ENCODE measurements at regions not wholly inside any gene's neighbourhood (a gene's known extent, or its start where the extent isn't known, plus 50 kb on each side); places are given as distances from the start of the nearest gene placed in this dataset.

DNA sequence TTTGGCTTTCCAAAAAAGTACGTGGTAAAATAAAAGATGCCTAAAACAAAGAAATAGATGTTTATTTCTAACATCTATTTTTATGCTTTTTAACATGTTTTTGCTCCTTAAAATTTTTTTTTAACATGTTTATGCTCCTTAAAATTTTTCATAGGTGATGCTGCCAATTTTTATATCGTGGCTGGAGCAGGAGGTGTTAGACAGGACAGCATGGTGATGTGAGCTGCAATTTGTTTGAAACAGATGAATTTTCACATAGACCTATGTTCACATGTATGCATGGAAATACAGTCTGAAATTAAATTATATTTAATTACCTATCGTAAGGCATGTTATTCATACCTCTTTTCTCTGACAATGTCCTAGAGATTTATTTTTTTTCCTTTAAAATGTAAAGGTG is 784.8 kb downstream of the EPHA7 start:
- DNase-seq (ENCODE audit: low spot score), result no peak

DNA sequence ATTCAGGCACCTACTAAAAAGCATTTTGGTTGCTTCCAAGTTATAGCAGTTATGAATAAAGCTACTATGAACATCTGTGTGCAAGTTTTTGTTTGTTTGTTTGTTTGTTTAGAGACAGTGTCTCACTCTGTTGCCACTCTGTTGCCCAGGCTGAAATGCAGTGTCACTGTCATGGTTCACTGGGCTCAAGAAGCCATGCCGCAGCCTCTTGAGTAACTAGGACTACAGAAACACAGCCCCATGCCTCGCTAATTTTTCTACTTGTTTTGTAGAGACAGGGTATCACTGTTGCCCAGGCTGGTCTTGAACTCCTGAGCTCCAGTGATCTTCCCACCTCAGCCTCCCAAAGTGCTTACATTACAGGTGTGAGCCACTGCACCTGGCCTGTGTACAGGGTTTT is 795.9 kb downstream of the EPHA7 start:
- DNase-seq (ENCODE audit: low spot score), result no peak

DNA sequence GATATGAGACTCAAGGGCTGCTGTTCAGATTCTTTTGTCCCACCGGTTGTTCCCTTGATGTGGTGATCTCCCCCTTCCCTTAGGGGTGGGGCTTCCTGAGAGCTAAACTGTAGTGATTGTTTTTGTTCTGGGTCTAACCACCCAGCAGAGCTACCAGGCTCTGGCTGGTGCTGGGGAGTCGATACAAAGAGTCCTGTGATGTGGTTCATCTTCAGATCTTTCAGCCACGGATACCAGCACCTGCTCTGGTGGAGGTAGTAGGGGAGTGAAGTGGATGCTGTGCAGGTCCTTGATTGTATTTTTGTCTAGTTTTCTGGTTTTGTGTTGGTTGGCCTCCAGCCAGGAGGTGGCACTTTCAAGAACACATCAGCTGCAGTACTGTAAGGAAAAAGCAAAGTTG is 801.6 kb downstream of the EPHA7 start:
- no peak for DNase-seq (ENCODE audit: low spot score)

DNA sequence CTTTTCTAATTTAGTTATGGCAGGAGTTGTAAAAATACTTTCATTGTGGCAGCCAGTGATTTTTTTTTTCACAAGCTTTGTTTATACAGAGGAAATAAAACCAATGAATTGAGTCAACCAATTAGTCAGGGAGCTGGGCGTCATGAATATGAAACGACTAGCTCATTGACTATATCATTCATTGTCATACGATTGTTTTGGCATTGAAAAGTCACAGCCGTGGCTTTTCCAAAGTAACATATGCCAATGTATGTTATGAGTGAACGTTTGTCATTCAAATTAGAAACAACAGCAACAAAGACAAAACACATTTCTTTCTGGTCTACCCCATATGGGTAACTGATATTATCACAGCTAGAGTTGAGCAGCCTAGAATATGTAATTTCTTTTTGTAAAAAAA is 810.6 kb downstream of the EPHA7 start:
- no peak for DNase-seq (ENCODE audit: low spot score)

DNA sequence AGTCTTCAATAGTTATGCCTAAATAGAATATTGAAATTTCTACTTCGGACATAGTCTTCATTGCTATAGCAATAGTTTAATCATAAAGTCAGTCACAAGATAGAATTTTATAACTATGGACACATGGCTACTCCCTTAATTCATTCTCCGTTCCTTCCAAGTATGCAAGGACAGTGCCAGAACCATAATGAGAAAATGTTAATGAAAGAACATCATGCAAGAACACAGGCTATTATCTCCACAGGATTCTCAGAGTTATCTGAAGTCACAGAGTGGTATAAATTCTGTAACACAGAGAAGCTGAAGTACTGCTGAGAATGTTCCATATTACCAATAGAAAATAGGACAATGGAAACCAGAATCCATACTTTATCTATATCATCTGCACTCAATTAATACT is 826.2 kb downstream of the EPHA7 start:
- DNase-seq (ENCODE audit: low spot score), result no peak

DNA sequence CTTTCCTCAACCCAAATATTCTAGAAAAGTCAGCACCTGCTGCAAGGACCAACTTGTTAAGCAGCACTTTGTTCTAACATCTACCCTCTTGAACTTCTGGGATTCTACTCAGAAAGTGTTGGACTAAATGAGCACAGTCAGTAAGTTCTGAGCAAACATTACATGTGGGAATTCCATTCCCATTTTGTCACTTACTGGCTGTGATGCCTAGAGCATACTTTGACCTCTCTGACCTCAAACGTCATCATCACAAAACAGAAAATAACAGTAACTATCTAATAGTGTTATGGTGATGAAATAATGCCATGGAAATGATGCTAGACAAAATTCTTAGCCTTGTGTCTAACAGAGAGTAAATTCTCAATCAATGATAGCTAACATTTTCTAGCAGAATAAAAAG is 829.4 kb downstream of the EPHA7 start:
- no peak for DNase-seq (ENCODE audit: low spot score)

DNA sequence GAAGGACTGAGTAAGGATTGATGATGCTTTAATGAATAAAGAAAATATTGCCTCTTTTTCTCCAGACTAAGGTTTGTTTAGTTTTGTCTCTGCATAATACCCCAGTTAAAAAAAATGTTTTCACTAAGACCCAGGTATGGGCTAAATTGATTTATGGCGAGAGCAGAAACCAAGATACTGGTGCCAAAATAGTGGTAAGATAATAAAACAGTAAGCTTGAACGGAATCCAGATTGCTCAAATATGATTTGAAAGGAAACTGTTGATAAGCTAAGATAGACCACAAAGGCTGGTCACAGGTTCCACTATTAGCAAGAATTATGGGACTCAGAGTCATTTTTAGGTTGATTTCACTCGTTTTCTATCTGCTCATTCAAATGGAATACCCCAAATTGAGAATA is 831.2 kb downstream of the EPHA7 start:
- DNase-seq (ENCODE audit: low spot score), result no peak

DNA sequence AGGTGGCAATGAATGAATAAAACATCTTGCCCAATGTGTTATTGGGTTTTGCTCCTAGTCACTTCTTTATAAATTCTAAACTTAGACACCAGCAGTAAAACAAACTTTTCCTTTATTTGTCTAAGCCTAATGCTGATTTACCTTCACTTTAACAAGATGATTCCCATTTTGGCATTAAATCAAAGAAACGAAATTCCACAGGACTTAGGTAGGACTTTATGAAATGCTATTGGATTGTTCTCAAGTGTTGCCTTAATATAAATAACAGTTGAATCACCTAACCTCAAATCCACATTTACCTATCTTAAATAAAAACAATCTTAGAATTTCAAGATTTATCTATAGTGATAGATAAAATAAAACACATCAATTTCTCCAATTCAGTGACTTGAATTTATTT is 831.8 kb downstream of the EPHA7 start:
- no peak for DNase-seq (ENCODE audit: low spot score)

DNA sequence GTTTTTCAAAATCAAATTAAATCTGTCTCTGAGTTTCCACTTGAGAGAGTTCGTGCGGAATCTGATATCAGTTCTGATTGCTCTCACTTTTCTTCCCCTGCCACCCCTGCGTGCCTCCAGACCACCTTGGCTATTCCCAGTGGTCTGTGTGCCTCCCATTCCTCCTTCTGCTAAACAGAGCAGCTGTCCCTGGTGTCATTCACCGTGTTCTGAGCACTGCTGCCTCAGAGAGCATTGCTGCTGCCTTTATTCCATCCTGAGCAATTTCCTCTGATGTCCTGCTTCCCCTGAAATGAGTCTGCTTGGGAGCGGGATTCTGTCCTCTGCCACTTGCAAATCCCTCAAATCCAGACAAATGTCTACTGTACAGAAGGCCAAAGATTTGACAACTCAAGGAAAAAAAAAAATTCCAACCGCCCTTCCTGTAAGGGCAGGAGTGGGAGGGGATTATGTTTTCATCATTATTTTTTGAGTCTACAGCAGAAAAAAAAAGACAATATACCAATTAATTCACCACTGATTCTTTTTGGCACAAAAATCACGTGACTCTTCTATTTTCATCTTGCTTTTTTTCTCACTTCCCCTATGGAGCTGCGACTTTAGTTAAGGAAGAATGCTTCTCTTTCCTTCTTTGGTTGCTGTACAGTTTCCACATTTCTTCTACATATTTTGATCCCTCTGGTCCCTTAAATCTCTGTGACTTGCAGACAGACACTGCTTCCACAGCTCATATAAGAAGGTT is 833.0 kb downstream of the EPHA7 start:
- DNase-seq (ENCODE audit: low spot score), result no peak

DNA sequence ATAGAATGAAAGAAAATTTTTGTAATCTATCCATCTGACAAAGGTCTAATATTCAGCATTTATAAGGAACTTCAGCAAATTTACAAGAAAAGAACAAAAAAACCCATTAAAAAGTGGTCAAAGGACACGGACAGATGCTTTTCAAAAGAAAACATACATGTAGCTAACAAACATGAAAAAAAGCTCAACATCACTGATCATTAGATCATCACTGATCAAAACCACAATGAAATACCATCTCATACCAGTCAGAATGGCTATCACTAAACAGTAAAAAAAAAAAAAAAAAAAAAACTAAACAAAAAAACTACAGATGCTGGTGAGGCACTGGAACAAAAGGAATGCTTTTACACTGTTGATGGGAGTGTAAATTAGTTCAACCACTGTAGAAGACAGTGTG is 837.1 kb downstream of the EPHA7 start:
- no peak for DNase-seq (ENCODE audit: low spot score)

DNA sequence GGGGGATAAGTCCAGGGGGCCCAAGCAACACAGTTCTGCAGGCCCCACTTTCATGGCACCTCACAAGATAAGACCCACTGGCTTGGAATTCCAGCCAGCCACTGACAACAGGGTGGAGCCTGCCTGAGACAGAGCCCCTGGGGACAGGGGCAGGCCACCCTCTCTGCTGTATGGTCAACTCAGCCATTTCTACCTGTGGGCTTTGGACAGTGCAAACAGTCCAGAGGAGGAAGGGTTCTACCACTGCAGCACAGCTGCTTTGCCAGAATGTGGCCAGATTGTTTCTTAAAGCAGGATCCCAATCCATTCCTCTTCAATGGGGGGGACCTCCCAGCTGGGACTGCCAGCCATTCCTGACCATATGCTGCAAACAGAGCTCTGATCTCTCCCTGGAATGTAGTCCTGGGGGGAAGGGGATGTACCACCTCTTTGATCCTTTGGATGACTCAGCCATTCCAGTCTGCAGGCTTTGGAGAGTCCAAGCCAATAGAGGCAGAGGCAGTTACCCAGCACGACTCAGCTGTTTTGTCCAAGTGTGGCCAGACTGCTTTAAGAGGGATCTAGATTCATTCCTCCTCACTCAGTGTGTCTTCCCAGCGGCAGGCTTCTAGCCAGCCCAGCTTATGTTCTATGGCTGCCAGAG is 842.2 kb downstream of the EPHA7 start:
- DNase-seq (ENCODE audit: low spot score), result no peak

DNA sequence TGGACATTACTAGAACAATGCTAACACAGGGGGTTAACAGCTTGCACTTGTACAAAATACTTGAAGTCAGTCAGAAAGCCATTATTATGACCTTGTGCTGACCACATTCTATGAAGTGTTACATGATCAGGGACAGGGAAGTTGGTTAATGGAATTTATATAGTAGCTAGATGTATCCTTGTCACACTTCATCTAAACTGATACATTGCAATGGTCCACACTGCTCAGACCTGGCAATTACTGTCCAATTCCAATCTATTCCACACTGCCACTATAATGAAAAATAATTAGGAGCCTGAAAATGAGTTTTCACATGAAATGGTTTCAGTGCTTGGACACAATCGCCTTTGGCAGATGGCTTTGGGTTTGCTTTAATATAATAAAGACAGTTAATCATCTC is 850.8 kb downstream of the EPHA7 start:
- DNase-seq (ENCODE audit: low spot score), result no peak

DNA sequence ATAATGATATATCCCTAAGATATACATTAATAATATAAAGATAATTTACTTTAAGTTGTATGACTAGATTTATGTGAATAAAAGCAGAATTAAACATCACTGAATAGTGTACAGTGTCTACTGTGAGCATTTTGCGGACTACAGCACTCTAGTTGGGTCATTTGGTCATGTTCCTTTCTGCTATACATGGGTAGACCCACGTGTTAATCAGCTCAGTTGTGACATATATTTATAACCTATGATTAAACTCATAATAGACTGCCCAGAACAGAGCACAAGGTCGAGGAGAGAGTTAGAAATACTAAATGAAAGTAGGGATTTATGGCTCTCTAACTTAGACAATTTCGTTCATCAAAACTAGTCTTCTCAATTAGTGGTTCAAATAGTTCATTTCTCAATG is 852.7 kb downstream of the EPHA7 start:
- DNase-seq (ENCODE audit: low spot score), result no peak

DNA sequence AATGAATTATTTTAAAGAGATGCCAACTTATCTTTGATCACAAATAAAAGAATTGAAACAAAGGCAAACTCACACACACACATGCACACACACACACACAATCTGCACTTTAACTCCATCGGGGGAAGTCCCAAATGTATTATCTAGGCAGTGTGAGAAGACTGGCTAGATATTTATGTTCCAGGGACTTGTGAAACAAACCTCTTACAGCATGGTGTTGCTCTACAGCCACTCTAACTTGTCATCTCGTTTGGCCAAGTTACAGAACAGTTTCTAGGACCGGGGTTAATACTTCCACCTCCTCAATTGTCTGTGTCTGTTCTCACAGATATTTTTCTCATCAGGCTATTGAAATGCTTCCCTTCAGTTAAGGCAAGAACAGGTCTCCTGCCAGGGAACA is 855.0 kb downstream of the EPHA7 start:
- no peak for DNase-seq (ENCODE audit: low spot score)

DNA sequence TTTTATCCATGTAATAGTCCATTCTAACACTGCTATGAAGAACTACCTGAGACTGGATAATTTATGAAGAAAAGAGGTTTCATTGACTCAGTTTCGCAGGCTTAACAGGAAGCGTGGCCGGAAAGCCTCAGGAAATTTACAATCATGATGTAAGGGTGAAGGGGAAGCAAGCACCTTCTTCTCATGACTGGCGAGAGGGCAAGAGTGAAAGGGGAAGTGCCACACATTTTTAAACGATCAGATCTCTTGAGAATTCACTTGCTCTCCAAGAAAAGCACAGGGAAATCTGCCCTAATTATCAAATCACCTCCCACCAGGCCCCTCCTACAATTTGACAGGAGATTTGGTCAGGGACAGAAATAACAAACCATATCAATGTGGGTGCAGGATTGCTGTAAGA is 859.7 kb downstream of the EPHA7 start:
- DNase-seq (ENCODE audit: low spot score), result no peak

DNA sequence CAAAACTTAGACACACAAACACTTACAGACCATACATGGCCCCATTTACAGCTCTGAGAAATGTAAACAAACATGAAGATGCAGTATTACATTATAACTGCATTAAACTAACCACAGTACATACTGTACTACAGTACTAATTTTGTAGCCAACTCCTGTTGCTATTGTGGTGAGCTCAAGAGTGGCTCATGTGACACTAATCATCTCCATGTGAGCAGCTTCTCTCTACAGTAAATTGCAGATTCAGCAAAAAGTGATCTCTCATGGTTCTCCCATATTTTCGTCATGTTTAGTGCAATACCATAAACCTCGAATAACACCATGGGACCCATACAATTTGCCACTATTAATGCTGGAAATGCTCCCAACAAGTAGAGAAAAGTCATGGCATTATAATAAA is 860.4 kb downstream of the EPHA7 start:
- DNase-seq (ENCODE audit: low spot score), result no peak

DNA sequence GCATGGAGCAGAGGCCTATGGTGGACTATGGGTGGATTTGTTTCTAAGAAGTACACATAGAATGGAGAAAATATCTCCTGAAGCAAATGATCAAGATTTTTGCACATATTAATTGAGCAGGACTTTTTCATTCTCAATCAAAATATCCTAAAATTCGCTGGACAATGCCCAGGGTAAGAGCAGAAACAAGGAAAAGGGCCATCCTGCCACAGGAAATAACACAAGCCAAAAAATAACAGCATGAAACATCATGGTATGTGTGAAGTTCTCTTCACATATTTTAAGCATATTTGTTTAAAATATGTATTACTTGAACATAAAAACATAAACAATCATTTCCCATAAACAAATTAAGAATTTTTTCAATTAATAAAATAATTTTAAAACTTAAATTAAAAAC is 868.9 kb downstream of the EPHA7 start:
- DNase-seq (ENCODE audit: low spot score), result no peak

DNA sequence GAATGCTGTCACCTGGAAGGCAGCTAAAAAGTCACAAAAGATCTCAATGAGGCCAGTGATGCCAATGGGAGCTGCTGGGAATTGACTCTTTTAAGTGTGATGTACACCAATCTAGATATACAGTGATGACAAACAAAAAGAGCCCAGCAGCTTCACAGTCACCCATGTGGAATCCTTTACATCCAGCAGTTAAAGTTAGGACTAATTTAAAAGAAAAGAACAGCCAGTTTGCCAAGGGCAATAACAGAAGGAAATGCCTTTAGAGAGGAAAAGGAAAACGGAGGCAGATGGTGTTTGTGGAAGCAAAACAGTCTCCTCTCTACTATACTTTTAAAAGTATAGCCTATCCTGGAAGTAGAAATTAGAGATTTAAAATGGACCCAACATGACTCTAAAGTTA is 873.5 kb downstream of the EPHA7 start:
- DNase-seq (ENCODE audit: low spot score), result no peak

DNA sequence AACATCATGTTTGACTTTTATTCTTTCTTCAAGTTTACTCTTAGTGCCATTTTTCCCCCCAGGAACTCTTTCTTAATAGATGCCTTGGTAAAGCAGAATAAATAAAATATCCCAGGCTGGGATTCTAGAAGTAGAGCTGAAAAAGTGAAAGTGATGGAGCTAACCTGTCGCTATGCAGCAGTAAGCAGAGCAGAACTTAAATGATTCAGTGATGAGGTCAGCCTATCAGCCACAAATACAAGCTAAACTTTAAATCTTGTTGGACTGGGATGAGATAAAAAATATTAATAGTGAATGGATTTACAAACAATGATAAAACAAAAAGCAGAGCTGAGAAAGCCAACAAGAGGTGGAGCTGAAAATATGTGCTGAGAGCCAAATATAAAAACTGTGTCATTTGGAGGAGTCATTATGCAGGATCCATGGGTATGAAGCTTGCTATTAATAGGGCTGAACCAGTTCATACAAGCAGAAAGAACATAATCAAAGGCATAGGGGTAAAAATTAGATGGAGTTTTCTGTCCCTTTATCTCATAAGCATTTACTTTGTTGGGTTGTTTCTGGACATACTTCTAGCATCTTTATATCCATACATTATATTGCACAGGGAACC is 877.8 kb downstream of the EPHA7 start:
- no peak for DNase-seq (ENCODE audit: low spot score)

DNA sequence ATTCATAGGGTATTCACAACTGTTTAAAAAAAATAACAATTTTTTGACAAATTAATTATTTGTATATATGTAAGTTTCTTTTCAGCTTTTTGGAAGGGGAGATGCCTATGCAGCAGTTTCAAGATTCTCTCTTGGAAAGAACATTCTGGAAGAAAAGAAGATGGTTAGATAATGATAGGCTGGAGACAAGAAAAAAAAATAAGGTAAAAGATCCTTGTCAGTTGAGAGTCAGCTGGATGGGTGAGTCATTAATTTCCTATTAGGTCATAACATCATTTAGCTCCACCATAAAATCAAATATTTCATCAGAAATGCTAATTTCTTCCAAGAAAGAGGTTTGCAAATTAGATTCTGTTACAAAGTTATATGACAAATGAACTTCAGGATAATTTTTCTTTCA is 880.4 kb downstream of the EPHA7 start:
- DNase-seq (ENCODE audit: low spot score), result no peak

DNA sequence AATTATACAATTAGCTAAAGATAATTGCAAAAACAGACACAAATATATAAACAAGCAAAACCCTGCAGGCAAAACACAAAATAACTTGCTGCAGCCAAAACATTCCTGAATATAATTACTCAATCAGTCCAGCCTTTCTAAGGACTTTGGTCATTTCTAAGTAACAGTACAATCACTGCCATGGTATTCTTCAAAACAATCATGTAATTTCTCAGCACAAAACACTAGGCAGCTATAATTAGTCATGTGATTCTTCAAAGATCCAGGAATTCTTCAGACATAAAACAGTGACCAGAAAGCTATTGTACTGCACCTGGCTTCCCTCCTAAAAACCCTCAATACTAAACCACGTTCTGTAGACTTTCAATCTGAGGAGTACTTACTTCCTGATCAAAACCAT is 881.1 kb downstream of the EPHA7 start:
- DNase-seq (ENCODE audit: low spot score), result no peak

DNA sequence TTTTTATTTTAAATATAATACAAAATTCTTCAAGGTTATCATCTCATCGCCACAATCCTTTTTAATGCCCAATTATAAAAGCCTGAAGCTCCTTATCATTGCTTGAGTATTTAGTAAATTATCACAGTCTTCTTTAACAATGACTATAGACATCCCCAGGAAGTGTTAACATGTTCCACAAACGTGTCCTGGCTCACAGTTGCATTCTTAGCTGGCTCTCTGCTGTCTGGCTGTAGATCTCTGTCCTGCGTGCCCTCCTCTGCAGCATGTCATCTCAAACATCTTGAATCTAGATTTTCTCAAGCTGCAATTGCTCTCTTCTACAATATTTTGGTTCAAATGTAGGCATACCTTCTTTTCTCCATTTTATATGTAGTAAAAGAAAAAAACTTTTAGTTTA is 885.2 kb downstream of the EPHA7 start:
- DNase-seq (ENCODE audit: low spot score), result no peak

DNA sequence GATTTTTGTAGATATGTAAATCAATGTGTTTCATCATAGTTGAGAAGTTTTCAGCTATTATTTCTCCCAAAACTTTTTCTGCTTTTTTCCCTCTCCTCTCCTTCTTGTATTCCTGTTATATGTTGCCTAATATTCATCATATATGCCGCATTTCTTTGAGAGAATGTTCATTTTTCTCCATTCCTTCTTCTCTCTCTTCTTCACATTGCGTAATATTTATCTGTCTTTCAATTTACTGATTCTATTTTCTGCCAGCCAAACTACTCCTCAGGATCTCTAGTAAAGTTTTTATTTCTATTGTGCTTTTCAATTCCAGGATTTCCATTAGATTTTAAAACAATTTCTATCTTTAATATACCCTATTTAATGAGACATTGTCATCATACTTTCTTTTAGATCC is 896.8 kb downstream of the EPHA7 start:
- DNase-seq (ENCODE audit: low spot score), result no peak

DNA sequence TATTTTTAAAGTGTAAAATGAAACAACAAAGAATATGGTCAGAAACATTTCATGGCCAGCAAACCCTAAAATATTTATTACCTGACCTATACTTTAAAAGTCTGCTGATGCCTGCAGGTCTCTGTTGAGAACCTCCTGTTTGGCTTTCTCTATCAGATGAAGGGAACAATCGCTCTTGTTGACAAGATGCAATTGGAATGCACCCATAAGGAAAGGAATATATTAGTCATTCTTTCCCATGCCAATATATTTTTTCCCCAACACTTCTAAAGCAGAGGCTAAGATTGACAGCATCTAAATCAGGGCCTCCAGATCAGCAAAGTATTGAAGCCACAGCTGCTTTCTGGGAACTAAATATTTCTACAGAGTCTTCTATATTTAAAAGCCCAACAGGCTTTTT is 897.8 kb downstream of the EPHA7 start:
- DNase-seq (ENCODE audit: low spot score), result no peak

Data from CD4-positive, alpha-beta T cell treated with Interleukin-2 at 100 ng/mL for 4 hours (primary cell).